H1 (cell line): ENCODE measurements at regions not wholly inside any gene's neighbourhood (a gene's known extent, or its start where the extent isn't known, plus 50 kb on each side); places are given as distances from the start of the nearest gene placed in this dataset.

Experiments
- CTCF ChIA-PET: fragments of 300-600 bp; sonication (Branson Sonifier 250); formaldehyde crosslinking; loops from one replicate; lab custom pipeline; 2021; ENCODE audit not compliant: partially characterized antibody; lab: Charles Lee
- POLR2A ChIA-PET: fragments of 300-600 bp; sonication (Branson Sonifier 250); formaldehyde crosslinking; loops from one replicate; lab custom pipeline; 2021; ENCODE audit warnings: inconsistent platforms; ENCODE audit not compliant: partially characterized antibody; lab: Charles Lee
- DNase-seq, 2 experiments: peaks; one replicate each; pipeline versions ENCODE4 v3.0.0 to v3.0.0-alpha.2; 2010 to 2022; ENCODE audit warnings: low spot score in 2 of 2, low read depth in 1 of 2, mixed read lengths in 1 of 2
- FAIRE-seq: peaks from 2 replicates; lab custom pipeline; 2011; peaks lifted over from hg19 to GRCh38; lab: Jason Lieb, UNC
- H2AFZ ChIP-seq: 2 replicates; pipeline ENCODE4 v1.8.1; 2012; ENCODE audit warnings: low read length, inconsistent platforms
- H2AK5ac ChIP-seq: 2 replicates; pipeline ENCODE4 v1.6.1; 2013; ENCODE audit warnings: low read depth, low read length
- H2BK120ac ChIP-seq: replicated peaks from 2 replicates; pipeline ENCODE3; 2013; ENCODE audit warnings: low read depth, low read length, inconsistent platforms
- H2BK12ac ChIP-seq: 2 replicates; pipeline ENCODE4 v1.6.1; 2013; ENCODE audit warnings: low read depth, low read length
- H2BK15ac ChIP-seq: 2 replicates; pipeline ENCODE4 v1.6.1; 2013; ENCODE audit warnings: low read length
- H2BK20ac ChIP-seq: 2 replicates; pipeline ENCODE4 v1.6.1; 2013; ENCODE audit warnings: low read length
- H2BK5ac ChIP-seq: 2 replicates; pipeline ENCODE4 v1.6.1; 2013; ENCODE audit warnings: low read depth, low read length
- H3K14ac ChIP-seq: 2 replicates; pipeline ENCODE4 v1.6.1; 2013; ENCODE audit warnings: inconsistent platforms; ENCODE audit not compliant: insufficient read length
- H3K18ac ChIP-seq: 2 replicates; pipeline ENCODE4 v1.6.1; 2013; ENCODE audit warnings: low read length; ENCODE audit errors: extremely low read depth
- H3K23ac ChIP-seq: 2 replicates; pipeline ENCODE4 v1.6.1; 2013; ENCODE audit warnings: inconsistent platforms; ENCODE audit not compliant: insufficient read length
- H3K23me2 ChIP-seq: 2 replicates; pipeline ENCODE4 v1.6.1; 2013; ENCODE audit warnings: low read depth, low read length
- H3K27ac ChIP-seq: 2 replicates; pipeline ENCODE4 v1.6.1; 2011; ENCODE audit warnings: low read depth, low read length, inconsistent platforms
- H3K27me3 ChIP-seq, 4 experiments: replicated peaks in 1 of 4; 1 replicate in 1 of 4; 2 replicates in 3 of 4; pipeline versions ENCODE4 v1.6.1 to v1.8.1; 2011 to 2013; ENCODE audit warnings: low read length in 3 of 4, mild to moderate bottlenecking in 3 of 4, inconsistent platforms in 2 of 4, mixed read lengths in 2 of 4, moderate library complexity in 1 of 4; ENCODE audit not compliant: control insufficient read depth in 3 of 4, insufficient read depth in 3 of 4; ENCODE audit errors: extremely low read depth in 1 of 4
- H3K36me3 ChIP-seq, 4 experiments: 2 replicates each; pipeline versions ENCODE4 v1.6.1 to v1.8.1; 2011 to 2013; ENCODE audit warnings: mild to moderate bottlenecking in 4 of 4, low read length in 3 of 4, moderate library complexity in 2 of 4, control low read depth in 1 of 4, inconsistent platforms in 1 of 4; ENCODE audit not compliant: insufficient read depth in 4 of 4, control insufficient read depth in 2 of 4
- H3K4ac ChIP-seq: replicated peaks from 2 replicates; pipeline ENCODE3; 2013; ENCODE audit warnings: low read length, low read depth, mixed read lengths, inconsistent platforms; ENCODE audit not compliant: insufficient read length
- H3K4me1 ChIP-seq, 4 experiments: replicated peaks in 1 of 4; 1 replicate in 1 of 4; 2 replicates in 3 of 4; pipeline versions ENCODE4 v1.6.1 to v1.8.1; 2011 to 2013; ENCODE audit warnings: low read length in 3 of 4, inconsistent platforms in 2 of 4, mixed read lengths in 1 of 4; ENCODE audit not compliant: insufficient read depth in 4 of 4, control insufficient read depth in 3 of 4
- H3K4me2 ChIP-seq, 2 experiments: 2 replicates each; pipeline versions ENCODE4 v1.6.1 to v1.8.1; 2011 to 2013; ENCODE audit warnings: low read depth in 2 of 2, low read length in 2 of 2, control low read depth in 1 of 2, inconsistent platforms in 1 of 2, mild to moderate bottlenecking in 1 of 2; ENCODE audit not compliant: insufficient read depth in 1 of 2
- H3K4me3 ChIP-seq, 4 experiments: fragments of 200-600, 300-600 bp in 1 of 4; sonication (generic), shearing (Covaris generic), sonication (Bioruptor Twin) in 1 of 4; 2 replicates each; pipeline versions ENCODE4 v1.5.1 to v1.8.1; 2011 to 2016; ENCODE audit warnings: low read length in 4 of 4, low read depth in 3 of 4, control low read depth in 2 of 4, inconsistent platforms in 2 of 4, mild to moderate bottlenecking in 2 of 4, mixed read lengths in 1 of 4, moderate library complexity in 1 of 4; ENCODE audit not compliant: insufficient read depth in 2 of 4; ENCODE audit errors: extremely low read depth in 1 of 4
- H3K56ac ChIP-seq: replicated peaks from 2 replicates; pipeline ENCODE3; 2013; ENCODE audit warnings: low read depth, mild to moderate bottlenecking, mixed read lengths, low read length, inconsistent platforms; ENCODE audit not compliant: insufficient read length
- H3K79me1 ChIP-seq: 2 replicates; pipeline ENCODE4 v1.6.1; 2013; ENCODE audit warnings: low read depth, low read length, control low read depth
- H3K79me2 ChIP-seq, 2 experiments: 2 replicates each; pipeline versions ENCODE4 v1.6.1 to v1.8.1; 2012 to 2013; ENCODE audit warnings: low read length in 2 of 2, mild to moderate bottlenecking in 2 of 2, inconsistent platforms in 1 of 2; ENCODE audit not compliant: insufficient read depth in 2 of 2, control insufficient read depth in 1 of 2
- H3K9ac ChIP-seq, 4 experiments: replicated peaks in 1 of 4; 1 replicate in 1 of 4; 2 replicates in 3 of 4; pipeline versions ENCODE4 v1.6.1 to v1.8.1; 2011 to 2013; ENCODE audit warnings: low read depth in 3 of 4, low read length in 3 of 4, control low read depth in 2 of 4, mild to moderate bottlenecking in 2 of 4, moderate library complexity in 2 of 4, inconsistent platforms in 1 of 4; ENCODE audit errors: extremely low read depth in 1 of 4
- H3K9me3 ChIP-seq, 2 experiments: 2 replicates each; pipeline versions ENCODE4 v1.6.1 to v1.8.1; 2012 to 2013; ENCODE audit warnings: mild to moderate bottlenecking in 2 of 2, moderate library complexity in 2 of 2, control low read depth in 1 of 2, inconsistent platforms in 1 of 2, low read depth in 1 of 2, low read length in 1 of 2, mixed read lengths in 1 of 2; ENCODE audit not compliant: insufficient read depth in 2 of 2
- H4K20me1 ChIP-seq, 2 experiments: replicated peaks in 1 of 2; 2 replicates each; pipeline versions ENCODE3 to v1.8.1; 2011 to 2013; ENCODE audit warnings: inconsistent platforms in 2 of 2, low read length in 2 of 2, mild to moderate bottlenecking in 1 of 2; ENCODE audit not compliant: insufficient read depth in 2 of 2, control insufficient read depth in 1 of 2
- H4K5ac ChIP-seq: 2 replicates; pipeline ENCODE4 v1.6.1; 2013; ENCODE audit warnings: low read length, low read depth, mixed read lengths, inconsistent platforms; ENCODE audit not compliant: insufficient read length
- H4K8ac ChIP-seq: 2 replicates; pipeline ENCODE4 v1.8.0; 2013; ENCODE audit warnings: mild to moderate bottlenecking, moderate library complexity, low read length, inconsistent platforms; ENCODE audit not compliant: insufficient read depth; ENCODE audit errors: extremely low read depth
- H4K91ac ChIP-seq: replicated peaks from 2 replicates; pipeline ENCODE3; 2013; ENCODE audit warnings: low read length, mixed read lengths, inconsistent platforms; ENCODE audit not compliant: insufficient read length
- GTF2F1 ChIP-seq: IDR thresholded peaks from 2 replicates; pipeline ENCODE4 v1.6.1; 2012; ENCODE audit warnings: low read depth, low read length, improper control_type of control experiment, borderline replicate concordance
- JUN ChIP-seq: IDR thresholded peaks from 2 replicates; pipeline ENCODE4 v1.6.1; 2011; ENCODE audit warnings: low read depth, mild to moderate bottlenecking, improper control_type of control experiment, low read length
- PHF8 ChIP-seq: fragments of 200-600 bp; sonication (generic); conservative IDR thresholded peaks from 2 replicates; pipeline ENCODE4 v1.7.1; 2012; ENCODE audit warnings: low read depth, mild to moderate bottlenecking, inconsistent platforms, low read length, moderate library complexity
- POLR2A ChIP-seq, 2 experiments: IDR thresholded peaks; 1 replicate in 1 of 2; 2 replicates in 1 of 2; pipeline ENCODE4 v1.6.1; 2011; ENCODE audit warnings: low read depth in 2 of 2, low read length in 2 of 2, mild to moderate bottlenecking in 2 of 2; ENCODE audit errors: control extremely low read depth in 1 of 2
- POLR2AphosphoS5 ChIP-seq: IDR thresholded peaks from 2 replicates; pipeline ENCODE4 v1.6.1; 2011; ENCODE audit warnings: low read depth, low read length
- POU5F1 ChIP-seq: IDR thresholded peaks from 2 replicates; pipeline ENCODE4 v1.6.1; 2011; ENCODE audit warnings: low read depth, mild to moderate bottlenecking, low read length, moderate library complexity
- RFX5 ChIP-seq: IDR thresholded peaks from 2 replicates; pipeline ENCODE4 v1.6.1; 2011; ENCODE audit warnings: low read depth, low read length, improper control_type of control experiment, borderline replicate concordance
- SIN3A ChIP-seq, 2 experiments: IDR thresholded peaks in 1 of 2; conservative IDR thresholded peaks in 1 of 2; 2 replicates each; pipeline ENCODE4 v1.6.1; 2011 to 2012; ENCODE audit warnings: low read length in 2 of 2, improper control_type of control experiment in 1 of 2, low read depth in 1 of 2, mild to moderate bottlenecking in 1 of 2
- SIX5 ChIP-seq: IDR thresholded peaks from 2 replicates; pipeline ENCODE4 v1.6.1; 2011; ENCODE audit warnings: mild to moderate bottlenecking, low read depth, low read length
- SUZ12 ChIP-seq: fragments of 200-600 bp; sonication (generic); IDR thresholded peaks from 2 replicates; pipeline ENCODE4 v1.6.1; 2012; ENCODE audit warnings: mild to moderate bottlenecking, inconsistent platforms, low read length, moderate library complexity, mixed read lengths
- WGBS, 2 experiments: shearing (Covaris generic) in 1 of 2; methylation state at CpG; one replicate each; pipeline versions ENCODE4 v1.1.6 to v1.1.7; 2013 to 2015; ENCODE audit warnings: low lambda C conversion rate in 2 of 2, mixed read lengths in 2 of 2, inconsistent platforms in 1 of 2, low coverage in 1 of 2, missing lambda C conversion rate in 1 of 2; ENCODE audit not compliant: insufficient replicate concordance in 2 of 2, insufficient coverage in 1 of 2, insufficient read length in 1 of 2; ENCODE audit errors: extremely low coverage in 1 of 2, missing lambda C conversion rate in 1 of 2; 5-methylcytosine and 5-hydroxymethylcytosine counted together
- TF ChIP-seq, protein P1 (sequence below): IDR thresholded peaks from 2 replicates; pipeline ENCODE4 v1.6.1; 2011; ENCODE audit warnings: low read depth, mild to moderate bottlenecking, low read length; ENCODE audit not compliant: insufficient read depth
- TF ChIP-seq, protein P2 (sequence below): IDR thresholded peaks from 2 replicates; pipeline ENCODE4 v1.6.1; 2012; ENCODE audit warnings: low read length, inconsistent platforms

DNA sequence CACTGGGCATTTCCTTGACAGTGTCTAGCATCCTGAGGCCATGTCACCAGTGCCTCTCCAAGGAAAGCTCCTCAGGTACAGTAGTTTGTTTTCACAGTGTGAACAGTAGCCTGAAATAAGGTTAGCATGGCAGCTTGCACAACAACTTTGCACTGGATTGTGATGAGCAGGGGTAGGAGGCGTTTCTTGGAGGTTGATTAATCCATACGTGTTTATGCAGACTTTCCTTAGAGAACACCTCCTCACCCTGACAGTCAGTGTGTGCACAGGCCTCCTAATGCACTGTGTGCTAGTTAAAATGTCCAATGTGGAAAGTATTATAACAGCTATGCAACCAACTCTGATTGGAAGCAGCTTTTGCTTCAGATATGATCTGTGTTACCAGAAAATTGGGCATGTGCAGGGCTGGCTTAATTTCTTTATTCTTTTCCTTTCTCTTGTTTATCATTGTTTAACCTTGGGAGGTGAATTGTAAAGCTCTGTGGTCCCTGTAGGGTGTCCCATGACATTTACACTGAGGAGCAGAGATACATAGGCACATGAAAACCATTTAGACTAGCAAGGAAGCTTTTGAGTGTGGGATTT lies 77.2 kb upstream of the LDAH start:
- no peak for TF ChIP-seq PHF8
- no peak for TF ChIP-seq POLR2AphosphoS5
- no peak for TF ChIP-seq RFX5
- TF ChIP-seq SIN3A (conservative IDR thresholded peaks at IDR 0.05 in 1 of 2, IDR thresholded peaks at IDR 0.05 in 1 of 2; ENCODE audit: low read depth in 1 of 2, low read length in 2 of 2), result no peak
- TF ChIP-seq, protein P1, sequence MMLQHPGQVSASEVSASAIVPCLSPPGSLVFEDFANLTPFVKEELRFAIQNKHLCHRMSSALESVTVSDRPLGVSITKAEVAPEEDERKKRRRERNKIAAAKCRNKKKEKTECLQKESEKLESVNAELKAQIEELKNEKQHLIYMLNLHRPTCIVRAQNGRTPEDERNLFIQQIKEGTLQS, result no peak
- TF ChIP-seq SUZ12, result no peak
- no peak for TF ChIP-seq POU5F1
- TF ChIP-seq SIX5, result no peak
- TF ChIP-seq GTF2F1, result no peak
- TF ChIP-seq, protein P2, sequence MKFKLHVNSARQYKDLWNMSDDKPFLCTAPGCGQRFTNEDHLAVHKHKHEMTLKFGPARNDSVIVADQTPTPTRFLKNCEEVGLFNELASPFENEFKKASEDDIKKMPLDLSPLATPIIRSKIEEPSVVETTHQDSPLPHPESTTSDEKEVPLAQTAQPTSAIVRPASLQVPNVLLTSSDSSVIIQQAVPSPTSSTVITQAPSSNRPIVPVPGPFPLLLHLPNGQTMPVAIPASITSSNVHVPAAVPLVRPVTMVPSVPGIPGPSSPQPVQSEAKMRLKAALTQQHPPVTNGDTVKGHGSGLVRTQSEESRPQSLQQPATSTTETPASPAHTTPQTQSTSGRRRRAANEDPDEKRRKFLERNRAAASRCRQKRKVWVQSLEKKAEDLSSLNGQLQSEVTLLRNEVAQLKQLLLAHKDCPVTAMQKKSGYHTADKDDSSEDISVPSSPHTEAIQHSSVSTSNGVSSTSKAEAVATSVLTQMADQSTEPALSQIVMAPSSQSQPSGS, result no peak
- no peak for TF ChIP-seq JUN
- no peak for TF ChIP-seq POLR2A (IDR thresholded peaks at IDR 0.05; ENCODE audit: control extremely low read depth in 1 of 2, low read depth in 2 of 2, low read length in 2 of 2)
- H2BK20ac ChIP-seq, result no peak overlapping the region
- H3K27me3 ChIP-seq, result no peaks in the 10 kb centered on the region
- no peak overlapping the region for H2BK120ac ChIP-seq
- no peaks in the 10 kb centered on the region for H3K79me1 ChIP-seq
- no peak overlapping the region for H2BK12ac ChIP-seq
- no peaks in the 10 kb centered on the region for H4K20me1 ChIP-seq
- H2BK15ac ChIP-seq, result no peak overlapping the region
- FAIRE-seq, result no peak
- no peaks in the 10 kb centered on the region for H3K23me2 ChIP-seq
- H2BK5ac ChIP-seq, result no peak overlapping the region
- no peak for DNase-seq
- H3K56ac ChIP-seq, result no peak overlapping the region
- WGBS, 2 experiments, result 100% methylated on average over 2 of the region's 2 CpGs; no CpG with 5 or more reads in 1 of the 2 experiments
- no peak overlapping the region for H3K4me2 ChIP-seq
- no peak overlapping the region for H3K18ac ChIP-seq
- no peaks in the 10 kb centered on the region for H3K4me1 ChIP-seq
- H4K8ac ChIP-seq, result no peak overlapping the region
- H3K4ac ChIP-seq, result no peak overlapping the region
- CTCF ChIA-PET, result interaction anchor here (1.3 to 1.6 kb wide), 2 partner anchors 107 to 222 kb away, joined by 3 read pairs; no protein-coding TSS in a partner anchor
- H4K91ac ChIP-seq, result no peak overlapping the region
- H3K9ac ChIP-seq, result no peak overlapping the region
- H2AFZ ChIP-seq, result no peak overlapping the region
- H3K14ac ChIP-seq, result no peak overlapping the region
- H3K79me2 ChIP-seq, result no peaks in the 10 kb centered on the region
- no peak overlapping the region for H3K23ac ChIP-seq
- H3K9me3 ChIP-seq, result no peaks in the 10 kb centered on the region; a peak in 1 of 4 replicates
- no peak overlapping the region for H4K5ac ChIP-seq
- POLR2A ChIA-PET, result no interaction called here
- no peak overlapping the region for H3K4me3 ChIP-seq
- H3K27ac ChIP-seq, result no peak overlapping the region
- no peak overlapping the region for H2AK5ac ChIP-seq
- H3K36me3 ChIP-seq, result no peaks in the 10 kb centered on the region
